H1 (cell line): ENCODE measurements at regions not wholly inside any gene's neighbourhood (a gene's known extent, or its start where the extent isn't known, plus 50 kb on each side); places are given as distances from the start of the nearest gene placed in this dataset.

Source experiments
- CTCF ChIA-PET: fragments of 300-600 bp; sonication (Branson Sonifier 250); formaldehyde crosslinking; loops from one replicate; lab custom pipeline; 2021; ENCODE audit not compliant: partially characterized antibody; lab: Charles Lee
- POLR2A ChIA-PET: fragments of 300-600 bp; sonication (Branson Sonifier 250); formaldehyde crosslinking; loops from one replicate; lab custom pipeline; 2021; ENCODE audit warnings: inconsistent platforms; ENCODE audit not compliant: partially characterized antibody; lab: Charles Lee
- DNase-seq, 2 experiments: peaks; one replicate each; pipeline versions ENCODE4 v3.0.0 to v3.0.0-alpha.2; 2010 to 2022; ENCODE audit warnings: low spot score in 2 of 2, low read depth in 1 of 2, mixed read lengths in 1 of 2
- FAIRE-seq: peaks from 2 replicates; lab custom pipeline; 2011; peaks lifted over from hg19 to GRCh38; lab: Jason Lieb, UNC
- H2AFZ ChIP-seq: 2 replicates; pipeline ENCODE4 v1.8.1; 2012; ENCODE audit warnings: low read length, inconsistent platforms
- H2AK5ac ChIP-seq: 2 replicates; pipeline ENCODE4 v1.6.1; 2013; ENCODE audit warnings: low read depth, low read length
- H2BK120ac ChIP-seq: replicated peaks from 2 replicates; pipeline ENCODE3; 2013; ENCODE audit warnings: low read depth, low read length, inconsistent platforms
- H2BK12ac ChIP-seq: 2 replicates; pipeline ENCODE4 v1.6.1; 2013; ENCODE audit warnings: low read depth, low read length
- H2BK15ac ChIP-seq: 2 replicates; pipeline ENCODE4 v1.6.1; 2013; ENCODE audit warnings: low read length
- H2BK20ac ChIP-seq: 2 replicates; pipeline ENCODE4 v1.6.1; 2013; ENCODE audit warnings: low read length
- H2BK5ac ChIP-seq: 2 replicates; pipeline ENCODE4 v1.6.1; 2013; ENCODE audit warnings: low read depth, low read length
- H3K14ac ChIP-seq: 2 replicates; pipeline ENCODE4 v1.6.1; 2013; ENCODE audit warnings: inconsistent platforms; ENCODE audit not compliant: insufficient read length
- H3K18ac ChIP-seq: 2 replicates; pipeline ENCODE4 v1.6.1; 2013; ENCODE audit warnings: low read length; ENCODE audit errors: extremely low read depth
- H3K23ac ChIP-seq: 2 replicates; pipeline ENCODE4 v1.6.1; 2013; ENCODE audit warnings: inconsistent platforms; ENCODE audit not compliant: insufficient read length
- H3K23me2 ChIP-seq: 2 replicates; pipeline ENCODE4 v1.6.1; 2013; ENCODE audit warnings: low read depth, low read length
- H3K27ac ChIP-seq: 2 replicates; pipeline ENCODE4 v1.6.1; 2011; ENCODE audit warnings: low read depth, low read length, inconsistent platforms
- H3K27me3 ChIP-seq, 4 experiments: replicated peaks in 1 of 4; 1 replicate in 1 of 4; 2 replicates in 3 of 4; pipeline versions ENCODE4 v1.6.1 to v1.8.1; 2011 to 2013; ENCODE audit warnings: low read length in 3 of 4, mild to moderate bottlenecking in 3 of 4, inconsistent platforms in 2 of 4, mixed read lengths in 2 of 4, moderate library complexity in 1 of 4; ENCODE audit not compliant: control insufficient read depth in 3 of 4, insufficient read depth in 3 of 4; ENCODE audit errors: extremely low read depth in 1 of 4
- H3K36me3 ChIP-seq, 4 experiments: 2 replicates each; pipeline versions ENCODE4 v1.6.1 to v1.8.1; 2011 to 2013; ENCODE audit warnings: mild to moderate bottlenecking in 4 of 4, low read length in 3 of 4, moderate library complexity in 2 of 4, control low read depth in 1 of 4, inconsistent platforms in 1 of 4; ENCODE audit not compliant: insufficient read depth in 4 of 4, control insufficient read depth in 2 of 4
- H3K4ac ChIP-seq: replicated peaks from 2 replicates; pipeline ENCODE3; 2013; ENCODE audit warnings: low read length, low read depth, mixed read lengths, inconsistent platforms; ENCODE audit not compliant: insufficient read length
- H3K4me1 ChIP-seq, 4 experiments: replicated peaks in 1 of 4; 1 replicate in 1 of 4; 2 replicates in 3 of 4; pipeline versions ENCODE4 v1.6.1 to v1.8.1; 2011 to 2013; ENCODE audit warnings: low read length in 3 of 4, inconsistent platforms in 2 of 4, mixed read lengths in 1 of 4; ENCODE audit not compliant: insufficient read depth in 4 of 4, control insufficient read depth in 3 of 4
- H3K4me2 ChIP-seq, 2 experiments: 2 replicates each; pipeline versions ENCODE4 v1.6.1 to v1.8.1; 2011 to 2013; ENCODE audit warnings: low read depth in 2 of 2, low read length in 2 of 2, control low read depth in 1 of 2, inconsistent platforms in 1 of 2, mild to moderate bottlenecking in 1 of 2; ENCODE audit not compliant: insufficient read depth in 1 of 2
- H3K4me3 ChIP-seq, 4 experiments: fragments of 200-600, 300-600 bp in 1 of 4; sonication (generic), shearing (Covaris generic), sonication (Bioruptor Twin) in 1 of 4; 2 replicates each; pipeline versions ENCODE4 v1.5.1 to v1.8.1; 2011 to 2016; ENCODE audit warnings: low read length in 4 of 4, low read depth in 3 of 4, control low read depth in 2 of 4, inconsistent platforms in 2 of 4, mild to moderate bottlenecking in 2 of 4, mixed read lengths in 1 of 4, moderate library complexity in 1 of 4; ENCODE audit not compliant: insufficient read depth in 2 of 4; ENCODE audit errors: extremely low read depth in 1 of 4
- H3K56ac ChIP-seq: replicated peaks from 2 replicates; pipeline ENCODE3; 2013; ENCODE audit warnings: low read depth, mild to moderate bottlenecking, mixed read lengths, low read length, inconsistent platforms; ENCODE audit not compliant: insufficient read length
- H3K79me1 ChIP-seq: 2 replicates; pipeline ENCODE4 v1.6.1; 2013; ENCODE audit warnings: low read depth, low read length, control low read depth
- H3K79me2 ChIP-seq, 2 experiments: 2 replicates each; pipeline versions ENCODE4 v1.6.1 to v1.8.1; 2012 to 2013; ENCODE audit warnings: low read length in 2 of 2, mild to moderate bottlenecking in 2 of 2, inconsistent platforms in 1 of 2; ENCODE audit not compliant: insufficient read depth in 2 of 2, control insufficient read depth in 1 of 2
- H3K9ac ChIP-seq, 4 experiments: replicated peaks in 1 of 4; 1 replicate in 1 of 4; 2 replicates in 3 of 4; pipeline versions ENCODE4 v1.6.1 to v1.8.1; 2011 to 2013; ENCODE audit warnings: low read depth in 3 of 4, low read length in 3 of 4, control low read depth in 2 of 4, mild to moderate bottlenecking in 2 of 4, moderate library complexity in 2 of 4, inconsistent platforms in 1 of 4; ENCODE audit errors: extremely low read depth in 1 of 4
- H3K9me3 ChIP-seq, 2 experiments: 2 replicates each; pipeline versions ENCODE4 v1.6.1 to v1.8.1; 2012 to 2013; ENCODE audit warnings: mild to moderate bottlenecking in 2 of 2, moderate library complexity in 2 of 2, control low read depth in 1 of 2, inconsistent platforms in 1 of 2, low read depth in 1 of 2, low read length in 1 of 2, mixed read lengths in 1 of 2; ENCODE audit not compliant: insufficient read depth in 2 of 2
- H4K20me1 ChIP-seq, 2 experiments: replicated peaks in 1 of 2; 2 replicates each; pipeline versions ENCODE3 to v1.8.1; 2011 to 2013; ENCODE audit warnings: inconsistent platforms in 2 of 2, low read length in 2 of 2, mild to moderate bottlenecking in 1 of 2; ENCODE audit not compliant: insufficient read depth in 2 of 2, control insufficient read depth in 1 of 2
- H4K5ac ChIP-seq: 2 replicates; pipeline ENCODE4 v1.6.1; 2013; ENCODE audit warnings: low read length, low read depth, mixed read lengths, inconsistent platforms; ENCODE audit not compliant: insufficient read length
- H4K8ac ChIP-seq: 2 replicates; pipeline ENCODE4 v1.8.0; 2013; ENCODE audit warnings: mild to moderate bottlenecking, moderate library complexity, low read length, inconsistent platforms; ENCODE audit not compliant: insufficient read depth; ENCODE audit errors: extremely low read depth
- H4K91ac ChIP-seq: replicated peaks from 2 replicates; pipeline ENCODE3; 2013; ENCODE audit warnings: low read length, mixed read lengths, inconsistent platforms; ENCODE audit not compliant: insufficient read length
- CTBP2 ChIP-seq: IDR thresholded peaks from 2 replicates; pipeline ENCODE4 v1.7.0; 2011; ENCODE audit warnings: borderline replicate concordance, mild to moderate bottlenecking, moderate library complexity, mixed read lengths, low read length; ENCODE audit not compliant: insufficient read depth, insufficient read length
- KDM4A ChIP-seq: IDR thresholded peaks from one replicate; pipeline ENCODE4 v1.7.1; 2012; ENCODE audit warnings: low read depth, mild to moderate bottlenecking, moderate library complexity, low read length, inconsistent platforms; ENCODE audit not compliant: severe bottlenecking
- RAD21 ChIP-seq, 2 experiments: IDR thresholded peaks in 1 of 2; conservative IDR thresholded peaks in 1 of 2; 2 replicates each; pipeline ENCODE4 v1.6.1; 2011; ENCODE audit warnings: low read depth in 2 of 2, low read length in 2 of 2, improper control_type of control experiment in 1 of 2, inconsistent platforms in 1 of 2, mild to moderate bottlenecking in 1 of 2, moderate library complexity in 1 of 2
- RXRA ChIP-seq: IDR thresholded peaks from 2 replicates; pipeline ENCODE4 v1.6.1; 2011; ENCODE audit warnings: low read depth, mild to moderate bottlenecking, low read length, moderate library complexity; ENCODE audit not compliant: insufficient read depth
- YY1 ChIP-seq: IDR thresholded peaks from 2 replicates; pipeline ENCODE4 v1.6.1; 2011; ENCODE audit warnings: low read depth, mild to moderate bottlenecking, low read length
- WGBS, 2 experiments: shearing (Covaris generic) in 1 of 2; methylation state at CpG; one replicate each; pipeline versions ENCODE4 v1.1.6 to v1.1.7; 2013 to 2015; ENCODE audit warnings: low lambda C conversion rate in 2 of 2, mixed read lengths in 2 of 2, inconsistent platforms in 1 of 2, low coverage in 1 of 2, missing lambda C conversion rate in 1 of 2; ENCODE audit not compliant: insufficient replicate concordance in 2 of 2, insufficient coverage in 1 of 2, insufficient read length in 1 of 2; ENCODE audit errors: extremely low coverage in 1 of 2, missing lambda C conversion rate in 1 of 2; 5-methylcytosine and 5-hydroxymethylcytosine counted together

- no peak overlapping the region for H2AFZ ChIP-seq
- H2BK12ac ChIP-seq: no peak overlapping the region
- H3K27ac ChIP-seq: no peak overlapping the region
- H3K79me1 ChIP-seq: no peaks in the 10 kb centered on the region
- H3K18ac ChIP-seq: no peak overlapping the region
- no peak overlapping the region for H3K14ac ChIP-seq
- no peaks in the 10 kb centered on the region for H3K27me3 ChIP-seq
- no peak overlapping the region for H2BK20ac ChIP-seq
- FAIRE-seq (no peak), DNase-seq (no peak)
- no peak overlapping the region for H3K4me2 ChIP-seq
- no peaks in the 10 kb centered on the region for H3K36me3 ChIP-seq
- H4K20me1 ChIP-seq: peaks cover 0 to 5% of the 10 kb centered on the region in 2 experiments
- no peak overlapping the region for H2BK5ac ChIP-seq
- no peak overlapping the region for H2BK15ac ChIP-seq
- no peaks in the 10 kb centered on the region for H3K79me2 ChIP-seq
- no peak overlapping the region for H3K23ac ChIP-seq
- ChIA-PET CTCF (interaction anchor here (0.6 kb wide), 1 partner anchor 48 kb away, joined by 3 read pairs; no protein-coding TSS in a partner anchor), POLR2A (no interaction called here)
- no peak overlapping the region for H2AK5ac ChIP-seq
- no peak overlapping the region for H3K9ac ChIP-seq
- no peak overlapping the region for H3K4ac ChIP-seq
- peaks cover 5% of the 10 kb centered on the region; the same call in 1 of the 2 replicates for H3K23me2 ChIP-seq
- no peak overlapping the region for H3K4me3 ChIP-seq
- no peak overlapping the region for H4K91ac ChIP-seq
- H2BK120ac ChIP-seq: no peak overlapping the region
- TF ChIP-seq KDM4A (no peak), CTBP2 (no peak), YY1 (no peak), RXRA (no peak), RAD21 (IDR thresholded peaks at IDR 0.05 in 1 of 2, conservative IDR thresholded peaks at IDR 0.05 in 1 of 2; ENCODE audit: low read depth in 2 of 2, low read length in 2 of 2) (no peak)
- H4K5ac ChIP-seq: no peak overlapping the region
- WGBS, 2 experiments: 93% methylated on average over 1 of the region's 1 CpG; no CpG with 5 or more reads in 1 of the 2 experiments
- H3K4me1 ChIP-seq: no peaks in the 10 kb centered on the region
- peaks cover 0 to 2% of the 10 kb centered on the region in 2 experiments; a peak in 1 of 4 replicates for H3K9me3 ChIP-seq
- no peak overlapping the region for H4K8ac ChIP-seq
- H3K56ac ChIP-seq: no peak overlapping the region
Observed at GRCh38 chr18:78566065-78566464, 413.6 kb upstream of the SALL3 start.
